ENCODE measurements at regions not wholly inside any gene's neighbourhood (a gene's known extent, or its start where the extent isn't known, plus 50 kb on each side); places are given as distances from the start of the nearest gene placed in this dataset.

- ChIA-PET POLR2A (no interaction called here), CTCF (no interaction called here)
- H3K27ac Mint-ChIP-seq (ENCODE audit: unreplicated experiment): no peak overlapping the region
- Histone ChIP-seq H3K27me3 (replicated peaks; ENCODE audit: control insufficient read depth, insufficient read depth, low read length) (no peaks in the 10 kb centered on the region), H3K4me1 (no peaks in the 10 kb centered on the region), H3K36me3 (ENCODE audit: control insufficient read depth, insufficient read depth, low read length) (no peaks in the 10 kb centered on the region), H3K4me3 (ENCODE audit: low read depth, low read length) (no peak overlapping the region), H3K9me3 (no peaks in the 10 kb centered on the region)
- no peak for TF ChIP-seq CTCF (IDR thresholded peaks at IDR 0.05; ENCODE audit: insufficient read depth in 1 of 2, low read depth in 1 of 2, low read length in 1 of 2, severe bottlenecking in 1 of 2, unreplicated experiment in 1 of 2)
- no peaks in the 10 kb centered on the region for H3K4me1 Mint-ChIP-seq (ENCODE audit: low read depth, unreplicated experiment)
- no peak for DNase-seq
- no TSS peak for BruUV-seq (replicated peaks)
- H3K36me3 Mint-ChIP-seq (ENCODE audit: insufficient read depth, unreplicated experiment): peaks cover 33% of the 10 kb centered on the region
- intact Hi-C loops (cut with micrococcal nuclease; ENCODE audit: unreplicated experiment): no loop called here
- H3K4me3 Mint-ChIP-seq (ENCODE audit: unreplicated experiment): no peak overlapping the region
- no peaks in the 10 kb centered on the region for H3K9me3 Mint-ChIP-seq (ENCODE audit: unreplicated experiment)
- H3K27me3 Mint-ChIP-seq (ENCODE audit: insufficient read depth, unreplicated experiment): no peaks in the 10 kb centered on the region
These were observed 171.2 kb downstream of the CTTN start for GRCh38 chr11:70569618-70569890.

- Histone ChIP-seq H3K9me3 (no peaks in the 10 kb centered on the region), H3K36me3 (ENCODE audit: control insufficient read depth, insufficient read depth, low read length) (no peaks in the 10 kb centered on the region), H3K4me3 (ENCODE audit: low read depth, low read length) (no peak overlapping the region), H3K4me1 (no peaks in the 10 kb centered on the region), H3K27me3 (replicated peaks; ENCODE audit: control insufficient read depth, insufficient read depth, low read length) (no peaks in the 10 kb centered on the region)
- CTCF ChIA-PET: no interaction called here
- TF ChIP-seq CTCF (IDR thresholded peaks at IDR 0.05; ENCODE audit: insufficient read depth in 1 of 2, low read depth in 1 of 2, low read length in 1 of 2, severe bottlenecking in 1 of 2, unreplicated experiment in 1 of 2): no peak
- POLR2A ChIA-PET: no interaction called here
- no peaks in the 10 kb centered on the region for H3K4me1 Mint-ChIP-seq (ENCODE audit: low read depth, unreplicated experiment)
- peaks cover 38% of the 10 kb centered on the region for H3K36me3 Mint-ChIP-seq (ENCODE audit: insufficient read depth, unreplicated experiment)
- no peak for DNase-seq
- intact Hi-C loops (cut with micrococcal nuclease; ENCODE audit: unreplicated experiment): no loop called here
- no TSS peak for BruUV-seq (replicated peaks)
- H3K9me3 Mint-ChIP-seq (ENCODE audit: unreplicated experiment): no peaks in the 10 kb centered on the region
- no peak overlapping the region for H3K27ac Mint-ChIP-seq (ENCODE audit: unreplicated experiment)
- no peaks in the 10 kb centered on the region for H3K27me3 Mint-ChIP-seq (ENCODE audit: insufficient read depth, unreplicated experiment)
- H3K4me3 Mint-ChIP-seq (ENCODE audit: unreplicated experiment): no peak overlapping the region
These were observed 171.8 kb downstream of the CTTN start for GRCh38 chr11:70569996-70570692.

GRCh38 chr11:70570693-70571395 lies 172.5 kb downstream of the CTTN start:
- H3K4me3 Mint-ChIP-seq (ENCODE audit: unreplicated experiment): no peak overlapping the region
- TF ChIP-seq CTCF (IDR thresholded peaks at IDR 0.05; ENCODE audit: insufficient read depth in 1 of 2, low read depth in 1 of 2, low read length in 1 of 2, severe bottlenecking in 1 of 2, unreplicated experiment in 1 of 2): no peak
- no peaks in the 10 kb centered on the region for H3K4me1 Mint-ChIP-seq (ENCODE audit: low read depth, unreplicated experiment)
- H3K27ac Mint-ChIP-seq (ENCODE audit: unreplicated experiment): no peak overlapping the region
- Histone ChIP-seq H3K27me3 (replicated peaks; ENCODE audit: control insufficient read depth, insufficient read depth, low read length) (no peaks in the 10 kb centered on the region), H3K36me3 (ENCODE audit: control insufficient read depth, insufficient read depth, low read length) (no peaks in the 10 kb centered on the region), H3K4me3 (ENCODE audit: low read depth, low read length) (no peak overlapping the region), H3K4me1 (no peaks in the 10 kb centered on the region), H3K9me3 (no peaks in the 10 kb centered on the region)
- CTCF ChIA-PET: no interaction called here
- no peaks in the 10 kb centered on the region for H3K9me3 Mint-ChIP-seq (ENCODE audit: unreplicated experiment)
- BruUV-seq (replicated peaks): no TSS peak
- intact Hi-C loops (cut with micrococcal nuclease; ENCODE audit: unreplicated experiment): no loop called here
- H3K36me3 Mint-ChIP-seq (ENCODE audit: insufficient read depth, unreplicated experiment): peaks cover 40% of the 10 kb centered on the region
- POLR2A ChIA-PET: no interaction called here
- DNase-seq: no peak
- no peaks in the 10 kb centered on the region for H3K27me3 Mint-ChIP-seq (ENCODE audit: insufficient read depth, unreplicated experiment)

Data from Caco-2 (cell line).